Erythroblast (primary cell): ENCODE measurements at regions not wholly inside any gene's neighbourhood (a gene's known extent, or its start where the extent isn't known, plus 50 kb on each side); places are given as distances from the start of the nearest gene placed in this dataset.

Source experiments
- GATA1 ChIP-seq: IDR thresholded peaks from 2 replicates; pipeline ENCODE4 v1.6.1; 2011; ENCODE audit warnings: low read depth, mild to moderate bottlenecking, control low read depth, low read length, moderate library complexity
- POLR2A ChIP-seq: IDR thresholded peaks from 2 replicates; pipeline ENCODE4 v1.6.1; 2011; ENCODE audit warnings: mild to moderate bottlenecking, low read length

GRCh38 chr12:113630625-113631024 lies 159.0 kb upstream of the LHX5 start:
- TF ChIP-seq POLR2A (no peak), GATA1 (no peak)
